Peyer's patch (tissue), 4 donors: ENCODE measurements at regions not wholly inside any gene's neighbourhood (a gene's known extent, or its start where the extent isn't known, plus 50 kb on each side); places are given as distances from the start of the nearest gene placed in this dataset.
"Not testable (repeated sequence)": the region's sequence is repeated elsewhere in the genome, so short reads cannot be mapped to it uniquely, and the experiment has no call there.

Experiments used
- DNase-seq, 3 donors: peaks; one replicate each; pipeline ENCODE4 v3.0.0-alpha.2; 2017 to 2019
- H3K27ac ChIP-seq, 4 donors: fragments of 200-600 bp; sonication (generic); one replicate each; pipeline ENCODE4 v1.5.1; 2016 to 2019
- H3K27me3 ChIP-seq, 2 donors: fragments of 200-600 bp; sonication (generic); one replicate each; pipeline ENCODE4 v1.5.1; 2019
- H3K36me3 ChIP-seq, 3 donors: fragments of 200-600 bp; sonication (generic); one replicate each; pipeline ENCODE4 v1.5.1; 2016 to 2019
- H3K4me1 ChIP-seq, 4 donors: fragments of 200-600 bp; sonication (generic); one replicate each; pipeline ENCODE4 v1.5.1; 2016 to 2019
- H3K4me3 ChIP-seq, 4 donors: fragments of 200-600 bp; sonication (generic); 1 replicate in 3 of 4; 2 replicates in 1 of 4; pipeline ENCODE4 v1.5.1; 2016 to 2019; ENCODE audit warnings: mild to moderate bottlenecking in 1 of 4
- H3K9me3 ChIP-seq, 4 donors: fragments of 200-600 bp; sonication (generic); one replicate each; pipeline ENCODE4 v1.5.1; 2016 to 2019; ENCODE audit warnings: mild to moderate bottlenecking in 1 of 4
- CTCF ChIP-seq, 6 experiments: fragments of 450-650 bp in 4 of 6; fragments of 200-600 bp in 2 of 6; sonication (generic) in 1 of 6; IDR thresholded peaks; one replicate each; pipeline ENCODE4 v1.5.1; 2017 to 2019; ENCODE audit warnings: antibody characterized with exemption in 6 of 6, mild to moderate bottlenecking in 3 of 6, moderate library complexity in 1 of 6
- POLR2A ChIP-seq, 2 donors: fragments of 450-650 bp; IDR thresholded peaks; one replicate each; pipeline ENCODE4 v1.5.1; 2017; ENCODE audit warnings: antibody characterized with exemption in 2 of 2, mild to moderate bottlenecking in 2 of 2, moderate library complexity in 2 of 2

- no peaks in the 10 kb centered on the region for H3K27me3 ChIP-seq
- TF ChIP-seq CTCF (IDR thresholded peaks at IDR 0.05), result no peak
- no peaks in the 10 kb centered on the region for H3K9me3 ChIP-seq
- no peaks in the 10 kb centered on the region for H3K4me1 ChIP-seq
- DNase-seq, result no peak
- H3K27ac ChIP-seq, result no peak overlapping the region
- no peak overlapping the region for H3K4me3 ChIP-seq
- no peaks in the 10 kb centered on the region for H3K36me3 ChIP-seq
Observed at GRCh38 chr7:91609525-91609924, 271.0 kb downstream of the MTERF1 start.

GRCh38 chr7:91614431-91614830 lies 266.1 kb downstream of the MTERF1 start:
- Histone ChIP-seq H3K27me3 (no peaks in the 10 kb centered on the region), H3K36me3 (no peaks in the 10 kb centered on the region), H3K9me3 (no peaks in the 10 kb centered on the region), H3K27ac (no peak overlapping the region), H3K4me3 (no peak overlapping the region), H3K4me1 (no peaks in the 10 kb centered on the region)
- DNase-seq, result no peak
- TF ChIP-seq CTCF (IDR thresholded peaks at IDR 0.05) (no peak), POLR2A (IDR thresholded peaks at IDR 0.05) (no peak)

GRCh38 chr7:91618776-91619765 lies 261.4 kb downstream of the MTERF1 start:
- no peak for DNase-seq
- Histone ChIP-seq H3K4me3 (no peak overlapping the region), H3K27ac (no peak overlapping the region), H3K9me3 (no peaks in the 10 kb centered on the region), H3K4me1 (no peaks in the 10 kb centered on the region), H3K27me3 (no peaks in the 10 kb centered on the region), H3K36me3 (no peaks in the 10 kb centered on the region)
- TF ChIP-seq POLR2A (IDR thresholded peaks at IDR 0.05) (no peak), CTCF (IDR thresholded peaks at IDR 0.05) (no peak)

- H3K9me3 ChIP-seq, result no peaks in the 10 kb centered on the region
- H3K36me3 ChIP-seq, result no peaks in the 10 kb centered on the region
- TF ChIP-seq CTCF (IDR thresholded peaks at IDR 0.05), result no peak
- TF ChIP-seq POLR2A (IDR thresholded peaks at IDR 0.05), result no peak
- no peak overlapping the region for H3K27ac ChIP-seq
- DNase-seq, result no peak
- no peaks in the 10 kb centered on the region for H3K27me3 ChIP-seq
- H3K4me1 ChIP-seq, result no peaks in the 10 kb centered on the region
- H3K4me3 ChIP-seq, result no peak overlapping the region
Observed at GRCh38 chr7:91620827-91621226, 259.7 kb downstream of the MTERF1 start.

GRCh38 chr7:91627324-91627723 lies 253.2 kb downstream of the MTERF1 start:
- not testable (repeated sequence) for H3K27ac ChIP-seq, H3K27me3 ChIP-seq, H3K4me1 ChIP-seq, H3K36me3 ChIP-seq, DNase-seq, H3K9me3 ChIP-seq, H3K4me3 ChIP-seq

- no peak for DNase-seq
- Histone ChIP-seq H3K27ac (no peak overlapping the region), H3K9me3 (no peaks in the 10 kb centered on the region), H3K4me3 (no peak overlapping the region), H3K27me3 (no peaks in the 10 kb centered on the region), H3K36me3 (no peaks in the 10 kb centered on the region), H3K4me1 (no peaks in the 10 kb centered on the region)
- no peak for TF ChIP-seq CTCF (IDR thresholded peaks at IDR 0.05)
- no peak for TF ChIP-seq POLR2A (IDR thresholded peaks at IDR 0.05)
Observed at GRCh38 chr7:91628742-91629141, 251.8 kb downstream of the MTERF1 start.
